Superior temporal gyrus (tissue), 1 donor: ENCODE measurements at regions not wholly inside any gene's neighbourhood (a gene's known extent, or its start where the extent isn't known, plus 50 kb on each side); places are given as distances from the start of the nearest gene placed in this dataset.
"Not testable (repeated sequence)": the region's sequence is repeated elsewhere in the genome, so short reads cannot be mapped to it uniquely, and the experiment has no call there.

Experiments used
- DNase-seq: peaks from one replicate; pipeline ENCODE4 v3.0.0-alpha.2; 2016; ENCODE audit errors: extremely low spot score

DNA sequence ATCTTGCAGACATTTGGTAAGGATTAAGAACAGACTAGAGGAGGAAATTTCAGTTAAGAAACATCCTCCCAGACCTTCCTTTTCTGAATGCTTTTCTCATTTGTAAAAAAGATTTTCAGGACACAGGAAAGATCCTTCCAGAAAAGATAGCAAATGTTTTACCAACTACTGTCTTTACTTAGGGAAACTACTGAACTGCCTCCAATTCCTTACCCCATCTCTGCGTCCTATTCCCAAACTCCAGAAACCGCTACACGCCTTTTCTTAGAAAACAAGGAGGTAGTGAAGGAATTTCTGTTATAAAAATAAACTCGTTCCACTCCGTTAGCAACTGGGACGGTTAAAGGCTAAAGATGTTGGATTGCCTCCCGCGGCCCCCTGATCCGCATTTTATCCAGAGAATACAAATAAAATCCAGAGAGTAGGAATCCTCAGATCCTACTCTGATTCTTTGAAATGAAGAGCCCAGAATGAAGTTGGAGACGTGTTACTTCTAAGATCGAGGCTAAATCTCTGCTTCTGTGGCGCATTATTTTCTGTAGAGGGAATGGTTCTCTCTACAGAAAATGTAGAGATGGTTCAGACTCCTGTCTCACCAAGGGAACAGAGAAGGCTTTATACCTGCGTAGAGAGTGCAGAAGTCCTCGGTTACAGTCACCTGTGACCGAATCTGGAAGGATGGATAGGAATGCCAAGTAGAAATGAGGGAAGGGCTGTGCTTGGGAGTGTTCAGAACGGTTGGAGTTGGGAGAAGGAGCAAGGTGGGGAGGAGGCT is 133.0 kb downstream of the GPX5 start:
- peak; percentile 48 for DNase-seq

DNA sequence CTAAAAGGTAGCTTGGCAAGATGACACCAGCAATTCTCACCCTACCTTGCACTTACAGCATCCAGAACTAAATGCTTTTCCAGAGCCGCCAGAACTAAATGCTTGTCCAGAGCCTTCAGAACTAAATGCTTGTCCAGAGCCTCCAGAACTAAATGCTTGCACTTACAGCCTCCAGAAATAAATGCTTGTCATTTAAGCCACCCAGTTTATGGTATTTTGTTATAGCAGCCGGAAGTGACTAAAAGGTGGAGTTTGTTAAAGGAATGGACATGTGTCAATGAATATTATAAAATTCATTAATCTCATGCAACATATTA is 133.5 kb downstream of the GPX5 start:
- no peak for DNase-seq

DNA sequence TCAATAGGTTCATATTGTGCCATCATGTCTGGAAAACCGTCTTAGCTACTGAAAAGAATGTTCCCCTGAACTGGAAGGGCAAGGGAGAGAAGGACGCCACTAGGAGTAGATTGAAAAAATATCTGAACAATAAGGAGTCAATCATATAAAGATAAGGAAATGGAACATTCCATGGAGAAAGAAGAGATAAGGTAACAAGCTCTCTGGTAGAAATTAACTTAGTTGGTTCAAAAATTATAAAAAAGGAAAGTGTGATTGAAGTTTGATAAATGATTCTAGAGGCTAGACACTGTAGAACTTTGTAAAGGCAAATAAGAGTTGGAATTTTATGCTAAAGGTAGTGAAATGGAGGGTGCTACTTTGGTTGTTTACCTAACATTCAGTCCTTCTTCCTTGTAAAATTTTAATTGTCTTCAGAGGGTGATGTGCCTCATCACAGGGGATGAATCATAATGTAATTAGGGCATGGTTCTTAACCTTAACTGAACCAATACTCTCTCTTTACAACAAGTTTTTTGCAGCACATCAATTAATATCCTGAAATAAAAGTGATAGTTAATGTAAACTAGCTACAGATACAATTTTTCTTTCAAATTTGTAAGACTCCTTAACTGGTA is 135.5 kb downstream of the GPX5 start:
- DNase-seq = no peak

DNA sequence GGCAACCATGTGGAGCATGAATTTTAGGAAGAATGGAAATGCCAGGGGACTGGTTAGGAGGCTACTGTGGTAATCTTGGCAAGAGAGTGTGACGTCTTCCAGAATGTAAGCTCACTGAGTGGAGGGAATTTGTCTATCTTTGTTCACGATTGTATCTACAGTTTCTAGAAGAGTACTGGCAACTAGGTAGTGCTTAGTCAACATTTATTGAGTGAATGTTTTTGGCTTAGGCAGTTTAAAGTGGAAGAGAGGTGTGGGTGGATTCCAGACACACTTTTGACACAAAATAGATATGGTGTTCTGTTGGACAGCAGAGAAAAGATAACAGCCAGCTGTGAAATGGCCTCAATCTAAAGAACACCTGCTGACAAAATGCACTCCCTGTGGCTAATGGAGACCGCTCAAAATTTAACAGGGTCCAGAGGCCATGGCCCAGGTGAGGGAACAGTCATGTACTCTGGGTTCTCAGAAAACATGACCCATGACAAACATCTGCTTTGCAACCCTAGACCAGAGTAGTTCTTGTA is 139.3 kb downstream of the GPX5 start:
- no peak for DNase-seq

DNA sequence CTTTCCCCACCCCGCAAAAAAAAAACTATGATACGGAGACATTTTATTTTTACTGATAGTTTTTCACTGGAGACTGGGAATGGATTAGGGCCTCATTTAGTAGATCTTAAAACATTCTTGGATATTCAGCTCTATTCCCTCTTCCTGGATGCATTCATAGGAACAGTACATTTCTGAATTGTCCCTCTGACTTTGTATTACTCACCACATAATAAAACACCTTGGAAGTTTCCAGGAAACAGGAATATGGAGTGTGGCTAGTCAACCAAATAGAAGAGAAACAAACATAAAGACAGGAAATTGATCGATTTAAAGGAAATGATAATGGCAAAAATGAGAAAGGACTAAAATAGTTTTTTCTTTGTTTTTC is 147.7 kb downstream of the GPX5 start:
- DNase-seq = no peak

DNA sequence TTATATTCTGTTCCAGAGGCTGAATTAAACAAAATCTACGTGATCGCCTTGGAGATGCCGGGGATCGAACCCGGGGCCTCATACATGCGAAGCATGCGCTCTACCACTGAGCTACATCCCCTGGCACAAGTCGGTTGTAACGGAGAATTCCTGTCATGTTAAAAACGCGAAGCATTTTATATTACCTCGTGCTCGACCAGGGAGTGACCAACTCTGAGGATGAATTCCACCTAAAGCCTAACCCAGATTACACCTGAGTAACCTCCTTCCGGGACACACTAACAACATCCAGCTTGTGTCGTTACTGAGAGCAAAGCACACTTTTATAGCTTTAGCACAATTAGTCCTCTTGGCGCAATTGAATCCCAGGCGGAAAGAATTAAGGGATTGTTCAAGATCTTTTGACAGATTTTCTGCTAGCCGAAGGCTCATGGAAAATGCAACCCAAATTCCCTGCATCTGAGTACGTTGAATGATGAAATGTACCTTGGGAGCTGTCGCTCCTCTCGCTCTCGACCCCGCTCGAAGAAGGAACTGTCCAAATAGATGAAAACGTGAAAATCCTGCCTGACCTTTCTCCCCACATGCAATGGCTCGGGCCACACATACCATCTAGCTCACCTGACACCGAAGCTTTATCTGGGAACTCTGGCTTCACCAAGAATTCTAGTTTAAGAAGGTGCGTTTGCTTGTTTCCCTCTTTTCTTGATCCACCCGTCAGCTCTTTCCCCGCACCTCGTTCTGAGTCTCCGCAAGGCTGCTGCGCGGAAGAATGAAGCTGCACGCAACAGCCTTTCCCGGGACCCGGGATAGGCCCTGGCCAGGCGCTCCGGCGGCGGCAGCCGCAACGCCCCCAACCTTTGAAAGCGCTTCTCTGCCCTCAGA is 148.3 kb downstream of the GPX5 start:
- DNase-seq = peak; percentile 72

DNA sequence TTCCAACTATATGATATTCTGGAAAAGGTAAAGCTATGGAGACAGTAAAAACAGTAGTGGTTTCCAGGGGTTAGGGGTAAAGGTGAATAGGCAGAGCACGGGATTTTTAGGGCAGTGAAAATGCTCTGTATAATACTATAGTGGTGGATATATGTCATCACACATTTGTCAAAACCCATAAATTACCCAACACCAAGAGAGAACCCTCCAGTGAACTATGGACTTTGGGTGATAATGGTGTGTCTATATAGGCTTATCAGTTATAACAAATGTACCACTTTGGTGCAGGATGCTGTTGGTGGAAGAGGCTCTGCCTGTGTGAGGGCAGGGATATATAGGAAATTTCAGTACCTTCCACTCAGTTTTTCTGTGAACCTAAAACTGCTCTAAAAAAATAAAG is 149.9 kb downstream of the GPX5 start:
- no peak for DNase-seq

DNA sequence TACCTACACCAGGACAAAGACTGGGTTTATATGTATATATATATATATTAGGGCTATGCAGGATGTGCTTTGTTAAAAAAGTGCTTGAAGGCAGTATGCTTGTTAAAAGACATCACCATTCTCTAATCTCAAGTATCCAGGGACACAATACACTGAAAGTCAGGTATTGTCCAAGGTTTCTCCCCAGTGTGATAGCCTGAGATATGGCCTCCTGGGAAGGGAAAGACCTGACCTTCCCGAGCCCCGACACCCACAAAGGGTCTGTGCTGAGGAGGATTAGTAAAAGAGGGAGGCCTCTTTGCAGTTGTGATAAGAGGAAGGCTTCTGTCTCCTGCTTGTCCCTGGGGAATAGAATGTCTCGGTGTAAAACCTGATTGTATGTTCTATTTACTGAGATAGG is 156.9 kb downstream of the GPX5 start:
- DNase-seq = no peak

DNA sequence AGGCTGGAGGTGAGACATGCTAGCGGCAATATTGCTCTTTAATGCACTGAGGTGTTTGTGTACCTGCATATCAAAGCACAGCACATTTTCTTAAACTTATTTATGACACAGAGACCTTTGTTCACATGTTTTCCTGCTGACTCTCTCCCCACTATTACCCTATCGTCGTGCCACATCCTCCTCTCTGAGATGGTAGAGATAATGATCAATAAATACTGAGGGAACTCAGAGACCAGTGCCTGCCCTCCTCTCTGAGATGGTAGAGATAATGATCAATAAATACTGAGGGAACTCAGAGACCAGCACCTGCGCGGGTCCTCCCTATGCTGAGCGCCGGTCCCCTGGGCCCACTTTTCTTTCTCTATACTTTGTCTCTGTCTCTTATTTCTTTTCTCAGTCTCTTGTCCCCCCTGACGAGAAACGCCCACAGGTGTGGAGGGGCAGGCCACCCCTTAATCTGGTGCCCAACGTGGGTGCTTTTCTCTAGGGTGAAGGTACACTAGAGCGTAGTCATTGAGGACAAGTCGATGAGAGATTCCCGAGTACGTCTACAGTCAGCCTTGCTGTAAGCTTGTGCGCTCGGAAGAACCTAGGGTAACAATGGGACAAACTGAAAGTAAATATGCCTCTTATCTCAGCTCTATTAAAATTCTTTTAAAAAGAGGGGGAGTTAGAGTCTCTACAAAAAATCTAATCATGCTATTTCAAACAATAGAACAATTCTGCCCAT is 157.4 kb downstream of the GPX5 start:
- DNase-seq = not testable (repeated sequence)

DNA sequence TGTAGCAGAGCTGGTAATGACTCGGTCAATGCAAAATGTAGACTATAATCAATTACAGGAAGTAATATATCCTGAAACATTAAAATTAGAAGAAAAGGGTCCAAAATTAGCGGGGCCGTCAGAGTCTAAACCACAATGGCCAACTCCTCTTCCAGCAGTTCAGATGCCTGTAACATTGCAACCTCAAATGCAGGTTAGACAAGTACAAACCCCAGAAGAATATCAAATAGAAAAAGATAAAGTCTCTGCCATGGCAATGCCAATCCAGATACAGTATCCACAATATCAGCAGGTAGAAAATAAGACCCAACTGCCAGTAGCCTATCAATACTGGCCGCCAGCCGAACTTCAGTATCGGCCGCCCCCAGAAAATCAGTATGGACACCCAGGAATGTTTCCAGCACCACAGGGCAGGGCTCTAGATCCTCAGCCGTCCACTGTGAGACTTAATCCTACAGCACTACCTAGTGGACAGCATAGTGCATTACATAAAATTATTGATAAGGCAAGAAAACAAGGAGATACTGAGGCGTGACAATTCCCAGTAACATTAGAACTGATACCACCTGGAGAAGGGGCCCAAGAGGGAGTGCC is 158.4 kb downstream of the GPX5 start:
- peak; percentile 45 for DNase-seq

DNA sequence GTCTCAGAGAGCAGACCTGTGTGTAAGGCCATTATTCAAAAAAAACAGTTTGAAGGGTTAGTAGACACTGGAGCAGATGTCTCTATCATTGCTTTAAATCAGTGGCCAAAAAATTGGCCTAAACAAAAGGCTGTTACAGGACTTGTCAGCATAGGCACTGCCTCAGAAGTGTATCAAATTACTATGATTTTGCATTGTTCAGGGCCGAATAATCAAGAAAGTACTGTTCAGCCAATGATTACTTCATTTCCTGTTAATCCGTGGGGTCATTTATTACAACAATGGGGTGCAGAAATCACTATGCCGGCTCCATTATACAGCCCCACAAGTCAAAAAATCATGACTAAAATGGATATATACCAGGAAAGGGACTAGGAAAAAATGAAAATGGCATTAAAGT is 160.3 kb downstream of the GPX5 start:
- DNase-seq = not testable (repeated sequence)

DNA sequence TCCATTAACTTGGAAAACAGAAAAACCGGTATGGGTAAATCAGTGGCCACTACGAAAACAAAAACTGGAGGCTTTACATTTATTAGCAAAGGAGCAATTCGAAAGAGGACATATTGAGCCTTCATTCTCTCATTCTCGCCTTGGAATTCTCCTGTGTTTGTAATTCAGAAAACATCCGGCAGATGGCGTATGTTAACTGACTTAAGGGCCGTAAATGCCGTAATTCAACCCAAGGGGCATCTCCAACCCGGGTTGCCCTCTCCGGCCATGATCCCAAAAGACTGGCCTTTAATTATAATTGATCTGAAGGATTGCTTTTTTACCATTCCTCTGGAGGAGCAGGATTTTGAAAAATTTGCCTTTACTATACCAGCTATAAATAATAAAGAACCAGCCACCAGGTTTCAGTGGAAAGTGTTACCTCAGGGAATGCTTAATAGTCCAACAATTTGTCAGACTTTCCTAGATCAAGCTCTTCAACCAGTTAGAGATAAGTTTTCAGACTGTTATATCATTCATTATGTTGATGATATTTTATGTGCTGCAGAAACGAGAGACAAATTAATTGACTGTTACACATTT is 160.9 kb downstream of the GPX5 start:
- DNase-seq = peak; percentile 92

DNA sequence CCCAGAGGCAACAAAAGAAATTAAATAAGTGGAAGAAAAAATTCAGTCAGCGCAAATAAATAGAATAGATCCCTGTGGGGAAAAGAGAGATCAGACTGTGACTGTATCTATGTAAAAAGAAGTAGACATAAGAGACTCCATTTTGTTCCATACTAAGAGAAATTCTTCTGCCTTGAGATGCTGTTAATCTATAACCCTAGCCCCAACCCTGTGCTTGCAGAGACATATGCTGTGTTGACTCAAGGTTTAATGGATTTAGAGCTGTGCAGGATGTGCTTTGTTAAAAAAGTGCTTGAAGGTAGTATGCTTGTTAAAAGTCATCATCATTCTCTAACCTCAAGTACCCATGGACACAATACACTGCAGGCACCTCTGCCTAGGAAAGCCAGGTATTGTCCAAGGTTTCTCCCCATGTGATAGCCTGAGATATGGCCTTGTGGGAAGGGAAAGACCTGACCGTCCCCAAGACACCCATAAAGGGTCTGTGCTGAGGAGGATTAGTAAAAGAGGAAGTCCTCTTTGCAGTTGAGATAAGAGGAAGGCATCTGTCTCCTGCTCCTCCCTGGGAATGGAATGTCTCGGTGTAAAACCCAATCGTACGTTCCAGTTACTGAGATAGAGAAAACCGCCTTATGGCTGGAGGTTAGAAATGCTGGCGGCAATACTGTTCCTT is 161.8 kb downstream of the GPX5 start:
- not testable (repeated sequence) for DNase-seq

DNA sequence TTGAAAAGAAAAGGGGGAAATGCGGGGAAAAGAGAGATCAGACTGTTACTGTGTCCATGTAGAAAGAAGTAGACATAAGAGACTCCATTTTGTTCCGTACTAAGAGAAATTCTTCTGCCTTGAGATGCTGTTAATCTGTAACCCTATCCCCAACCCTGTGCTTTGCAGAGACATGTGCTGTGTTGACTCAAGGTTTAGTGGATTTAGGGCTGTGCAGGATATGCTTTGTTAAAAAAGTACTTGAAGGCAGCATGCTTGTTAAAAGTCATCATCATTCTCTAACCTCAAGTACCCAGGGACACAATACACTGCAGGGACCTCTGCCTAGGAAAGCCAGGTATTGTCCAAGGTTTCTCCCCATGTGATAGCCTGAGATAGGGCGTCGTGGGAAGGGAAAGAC is 166.3 kb downstream of the GPX5 start:
- DNase-seq = not testable (repeated sequence)

DNA sequence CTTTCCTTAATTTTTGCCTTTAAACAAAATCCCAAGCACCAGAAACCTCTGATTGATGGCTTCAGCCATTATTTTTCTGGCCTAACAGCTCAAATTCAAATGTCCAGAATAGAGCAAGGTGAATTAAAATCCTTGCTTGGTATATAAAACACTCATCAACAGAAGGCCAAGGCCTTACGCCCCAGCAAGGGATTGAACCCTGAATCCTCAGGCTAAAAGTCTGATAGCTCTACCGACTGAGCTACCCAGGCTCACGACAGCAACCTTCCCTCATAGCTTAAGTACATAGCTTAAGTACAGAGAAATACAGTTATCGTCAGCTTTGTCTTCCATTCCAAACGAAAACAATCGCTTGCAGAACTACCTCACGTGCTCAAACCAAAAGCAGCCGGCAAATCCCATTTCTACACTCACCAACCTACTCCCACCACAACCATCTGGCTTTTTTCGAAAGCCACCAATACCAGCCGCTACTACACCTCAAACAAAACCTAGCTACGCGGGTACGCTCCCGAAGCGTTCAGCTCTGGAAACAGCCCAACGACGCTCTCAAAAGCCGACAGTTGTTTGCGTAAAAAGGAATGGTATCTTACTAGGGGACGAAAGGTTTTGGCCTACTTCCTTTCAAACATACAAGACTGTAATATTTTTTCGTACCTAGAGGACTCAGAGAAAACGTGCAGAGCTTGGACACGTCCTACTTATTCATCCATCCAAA is 167.5 kb downstream of the GPX5 start:
- DNase-seq = no peak

DNA sequence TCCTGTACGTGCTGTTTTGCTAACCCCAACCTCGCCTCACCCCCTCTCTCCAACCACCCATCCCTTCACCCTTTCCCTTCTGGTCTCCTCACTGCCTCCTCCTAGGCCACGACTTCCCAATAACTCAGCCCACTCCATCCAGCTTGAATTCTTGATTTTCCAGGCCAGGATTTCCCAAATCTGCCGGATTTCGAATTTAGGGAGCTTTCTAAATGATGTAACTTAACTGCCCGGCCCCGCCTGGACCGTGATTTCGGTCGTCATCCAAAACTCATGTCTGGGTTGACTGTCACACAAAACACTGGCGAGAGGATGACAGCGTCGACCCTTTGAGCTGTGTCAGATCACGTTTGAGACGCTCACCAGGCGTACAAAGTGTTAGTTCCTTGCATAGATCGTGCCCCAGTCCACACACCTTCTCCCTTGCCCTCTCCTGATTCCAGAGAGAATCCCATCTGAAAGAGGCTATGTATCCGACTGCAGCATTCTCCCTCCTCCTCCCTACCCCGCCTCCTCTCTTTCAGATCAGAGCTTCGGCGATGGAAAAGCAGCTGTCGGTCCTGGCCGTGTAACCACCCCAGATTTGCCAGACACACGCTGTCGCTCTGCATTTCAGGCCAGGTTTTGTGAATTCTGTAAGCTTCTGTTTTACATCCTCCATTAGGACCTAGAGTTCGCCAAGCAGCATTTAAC is 168.2 kb downstream of the GPX5 start:
- no peak for DNase-seq

DNA sequence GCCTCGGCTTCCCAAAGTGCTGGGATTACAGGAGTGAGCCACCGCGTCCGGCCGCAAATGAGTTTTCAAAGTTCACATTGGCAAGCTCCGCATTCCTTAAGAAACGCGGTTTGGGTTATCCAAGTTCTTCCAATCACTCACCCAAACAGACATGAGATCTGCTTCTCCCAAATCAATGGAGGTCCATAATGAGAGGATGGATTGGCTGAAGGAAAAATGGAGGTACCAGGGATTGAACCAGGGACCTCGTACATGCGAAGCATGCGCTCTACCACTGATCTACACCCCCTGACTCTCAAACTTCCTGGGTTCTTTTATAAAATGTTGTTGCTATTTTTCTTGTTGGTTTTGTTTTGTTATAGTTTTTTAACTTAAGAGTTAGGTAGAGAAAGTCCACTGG is 170.0 kb downstream of the GPX5 start:
- DNase-seq = no peak

DNA sequence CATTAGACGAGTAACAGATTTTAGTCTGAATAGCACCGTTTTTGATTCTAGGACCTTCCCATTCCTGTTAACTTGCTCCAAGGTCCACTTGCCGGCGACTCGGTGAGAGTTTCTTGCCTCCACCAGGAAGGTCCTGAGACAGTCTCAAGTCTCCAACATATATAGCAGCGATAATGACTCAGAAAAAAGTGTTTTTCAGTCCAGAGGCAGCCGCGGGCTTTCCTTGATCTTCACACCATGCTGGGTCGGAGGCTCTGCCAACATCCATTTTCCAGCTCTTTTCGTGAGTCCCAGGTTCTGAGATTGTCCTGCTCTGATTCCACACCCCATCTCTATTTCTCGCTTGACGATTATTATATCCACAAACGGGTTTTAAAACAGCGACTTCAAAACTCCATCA is 170.5 kb downstream of the GPX5 start:
- no peak for DNase-seq

DNA sequence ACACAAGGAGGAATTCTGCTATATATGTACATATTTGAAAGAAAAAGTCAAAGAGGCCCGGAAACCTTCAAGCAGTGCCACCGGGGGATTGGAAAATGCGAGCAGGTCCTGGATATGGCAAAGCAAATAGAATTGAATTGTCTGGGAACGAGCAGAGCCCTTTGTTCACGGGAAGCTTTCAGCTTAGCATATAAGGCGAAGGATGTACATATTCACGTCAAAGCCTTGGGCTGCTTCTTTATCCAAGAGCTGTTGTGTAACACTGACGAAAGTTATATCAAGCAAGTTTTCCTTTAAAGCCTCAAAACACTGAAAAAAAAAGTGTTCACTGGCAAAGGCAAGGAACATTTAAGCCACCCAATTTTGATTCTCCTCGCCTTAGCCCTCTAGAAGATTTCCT is 171.0 kb downstream of the GPX5 start:
- DNase-seq = no peak
